Peyer's patch (tissue), 4 donors: ENCODE measurements at regions not wholly inside any gene's neighbourhood (a gene's known extent, or its start where the extent isn't known, plus 50 kb on each side); places are given as distances from the start of the nearest gene placed in this dataset.

Experiments used
- POLR2A ChIP-seq, 2 donors: fragments of 450-650 bp; IDR thresholded peaks; one replicate each; pipeline ENCODE4 v1.5.1; 2017; ENCODE audit warnings: antibody characterized with exemption in 2 of 2, mild to moderate bottlenecking in 2 of 2, moderate library complexity in 2 of 2
- TF ChIP-seq, protein P1 (sequence below), 6 experiments: fragments of 450-650 bp in 4 of 6; fragments of 200-600 bp in 2 of 6; sonication (generic) in 1 of 6; IDR thresholded peaks; one replicate each; pipeline ENCODE4 v1.5.1; 2017 to 2019; ENCODE audit warnings: antibody characterized with exemption in 6 of 6, mild to moderate bottlenecking in 3 of 6, moderate library complexity in 1 of 6

DNA sequence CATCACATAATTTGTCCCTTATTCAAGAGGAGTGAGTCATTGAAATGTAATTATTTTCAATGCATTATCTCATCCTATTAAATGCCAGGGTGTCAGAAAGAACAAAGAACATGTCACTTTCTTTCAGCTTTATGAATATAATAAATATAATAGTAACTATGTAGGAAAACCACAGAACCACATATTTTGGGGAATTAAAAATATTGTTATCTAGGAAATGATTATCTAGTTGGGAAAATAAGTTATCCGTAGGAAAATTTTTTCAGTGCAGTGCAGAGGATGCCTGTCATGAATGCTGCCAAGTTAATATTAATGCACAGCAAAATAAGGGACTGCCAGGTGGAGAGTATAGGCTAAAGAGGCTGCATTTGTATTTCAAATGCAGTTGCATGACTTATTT lies 844.8 kb downstream of the MAT2B start:
- TF ChIP-seq, protein P1, sequence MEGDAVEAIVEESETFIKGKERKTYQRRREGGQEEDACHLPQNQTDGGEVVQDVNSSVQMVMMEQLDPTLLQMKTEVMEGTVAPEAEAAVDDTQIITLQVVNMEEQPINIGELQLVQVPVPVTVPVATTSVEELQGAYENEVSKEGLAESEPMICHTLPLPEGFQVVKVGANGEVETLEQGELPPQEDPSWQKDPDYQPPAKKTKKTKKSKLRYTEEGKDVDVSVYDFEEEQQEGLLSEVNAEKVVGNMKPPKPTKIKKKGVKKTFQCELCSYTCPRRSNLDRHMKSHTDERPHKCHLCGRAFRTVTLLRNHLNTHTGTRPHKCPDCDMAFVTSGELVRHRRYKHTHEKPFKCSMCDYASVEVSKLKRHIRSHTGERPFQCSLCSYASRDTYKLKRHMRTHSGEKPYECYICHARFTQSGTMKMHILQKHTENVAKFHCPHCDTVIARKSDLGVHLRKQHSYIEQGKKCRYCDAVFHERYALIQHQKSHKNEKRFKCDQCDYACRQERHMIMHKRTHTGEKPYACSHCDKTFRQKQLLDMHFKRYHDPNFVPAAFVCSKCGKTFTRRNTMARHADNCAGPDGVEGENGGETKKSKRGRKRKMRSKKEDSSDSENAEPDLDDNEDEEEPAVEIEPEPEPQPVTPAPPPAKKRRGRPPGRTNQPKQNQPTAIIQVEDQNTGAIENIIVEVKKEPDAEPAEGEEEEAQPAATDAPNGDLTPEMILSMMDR (IDR thresholded peaks at IDR 0.05): no peak
- no peak for TF ChIP-seq POLR2A (IDR thresholded peaks at IDR 0.05)
